ENCODE measurements at regions not wholly inside any gene's neighbourhood (a gene's known extent, or its start where the extent isn't known, plus 50 kb on each side); places are given as distances from the start of the nearest gene placed in this dataset.

DNA sequence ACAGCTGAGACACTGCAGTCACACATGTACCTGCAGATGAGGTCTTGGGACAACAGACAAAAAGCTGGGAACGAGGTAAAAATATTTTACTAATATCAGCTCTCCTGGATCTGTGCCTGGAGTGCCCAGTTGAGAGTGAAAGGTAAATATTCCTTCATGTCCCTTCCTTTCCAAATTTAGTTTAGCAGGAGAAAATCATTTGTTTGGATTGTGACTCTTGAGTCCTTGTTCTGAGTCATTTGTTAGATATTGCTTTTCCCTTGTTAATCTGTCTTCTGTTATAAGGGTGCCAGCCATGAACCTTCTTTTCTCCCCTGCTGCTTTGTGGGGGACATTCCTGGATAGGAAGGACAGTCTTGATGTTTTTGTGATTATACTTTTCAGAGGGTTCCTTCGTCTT, 329.2 kb downstream of the DSC3 start:
- no peak overlapping the region for H2AFZ ChIP-seq (ENCODE audit: low read length)
- no peak overlapping the region for H3K56ac ChIP-seq (ENCODE audit: insufficient read length, low read depth, low read length)
- Mint-ChIP-seq H3K27ac (no peak overlapping the region), H3K36me3 (ENCODE audit: insufficient read depth in 1 of 3, low read depth in 3 of 3) (no peaks in the 10 kb centered on the region), H3K4me1 (no peaks in the 10 kb centered on the region), H3K4me3 (no peak overlapping the region), H3K9me3 (no peaks in the 10 kb centered on the region), H3K27me3 (ENCODE audit: low read depth) (no peaks in the 10 kb centered on the region; the same call in 1 of the 2 replicates)
- no peak overlapping the region for H2BK15ac ChIP-seq (ENCODE audit: low read depth, low read length)
- no peak overlapping the region for H4K91ac ChIP-seq (ENCODE audit: insufficient read length, low read depth, low read length)
- no peaks in the 10 kb centered on the region for H3K9me3 ChIP-seq (ENCODE audit: control insufficient read depth, low read depth, low read length)
- no peak overlapping the region for H2BK12ac ChIP-seq (ENCODE audit: insufficient read length, low read depth, low read length)
- no peak overlapping the region for H3K23ac ChIP-seq (ENCODE audit: insufficient read length, low read depth, low read length)
- H3K4me2 ChIP-seq (ENCODE audit: insufficient read depth, insufficient read length, low read length) = no peak overlapping the region
- H3K27ac ChIP-seq (ENCODE audit: insufficient read length, low read depth, low read length) = no peak overlapping the region
- H4K8ac ChIP-seq (replicated peaks; ENCODE audit: insufficient read length, low read depth, low read length) = no peak overlapping the region
- DNase-seq = no peak
- H3K79me2 ChIP-seq (ENCODE audit: insufficient read depth, low read length) = no peaks in the 10 kb centered on the region
- no peak overlapping the region for H2BK20ac ChIP-seq (ENCODE audit: low read depth, low read length, poor library complexity, severe bottlenecking)
- H4K5ac ChIP-seq (ENCODE audit: insufficient read length, low read depth, low read length) = no peak overlapping the region
- no peaks in the 10 kb centered on the region for H3K27me3 ChIP-seq (ENCODE audit: insufficient read depth, low read length)
- no peak overlapping the region for H3K4ac ChIP-seq (ENCODE audit: low read depth, low read length)
- no peak overlapping the region for H2AK5ac ChIP-seq (ENCODE audit: insufficient read length, low read length)
- no peak overlapping the region for H3T11ph ChIP-seq (ENCODE audit: low read length)
- TF ChIP-seq, protein P1, sequence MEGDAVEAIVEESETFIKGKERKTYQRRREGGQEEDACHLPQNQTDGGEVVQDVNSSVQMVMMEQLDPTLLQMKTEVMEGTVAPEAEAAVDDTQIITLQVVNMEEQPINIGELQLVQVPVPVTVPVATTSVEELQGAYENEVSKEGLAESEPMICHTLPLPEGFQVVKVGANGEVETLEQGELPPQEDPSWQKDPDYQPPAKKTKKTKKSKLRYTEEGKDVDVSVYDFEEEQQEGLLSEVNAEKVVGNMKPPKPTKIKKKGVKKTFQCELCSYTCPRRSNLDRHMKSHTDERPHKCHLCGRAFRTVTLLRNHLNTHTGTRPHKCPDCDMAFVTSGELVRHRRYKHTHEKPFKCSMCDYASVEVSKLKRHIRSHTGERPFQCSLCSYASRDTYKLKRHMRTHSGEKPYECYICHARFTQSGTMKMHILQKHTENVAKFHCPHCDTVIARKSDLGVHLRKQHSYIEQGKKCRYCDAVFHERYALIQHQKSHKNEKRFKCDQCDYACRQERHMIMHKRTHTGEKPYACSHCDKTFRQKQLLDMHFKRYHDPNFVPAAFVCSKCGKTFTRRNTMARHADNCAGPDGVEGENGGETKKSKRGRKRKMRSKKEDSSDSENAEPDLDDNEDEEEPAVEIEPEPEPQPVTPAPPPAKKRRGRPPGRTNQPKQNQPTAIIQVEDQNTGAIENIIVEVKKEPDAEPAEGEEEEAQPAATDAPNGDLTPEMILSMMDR (conservative IDR thresholded peaks at IDR 0.05) = no peak
- H3K79me1 ChIP-seq (ENCODE audit: insufficient read depth, low read depth, low read length, poor library complexity, severe bottlenecking) = no peaks in the 10 kb centered on the region
- no peaks in the 10 kb centered on the region for H3K23me2 ChIP-seq (ENCODE audit: insufficient read length, low read depth, low read length, poor library complexity, severe bottlenecking)
- no peaks in the 10 kb centered on the region for H3K4me1 ChIP-seq (ENCODE audit: insufficient read depth, low read length)
- no peak overlapping the region for H3K9ac ChIP-seq (ENCODE audit: extremely low read depth, insufficient read length, low read length)
- WGBS (ENCODE audit: extremely low coverage, insufficient read length, low lambda C conversion rate) = no CpG with 5 or more reads among the region's 2 CpGs
- no peak overlapping the region for H3K14ac ChIP-seq (ENCODE audit: insufficient read depth, low read length)
- no peaks in the 10 kb centered on the region for H4K20me1 ChIP-seq (ENCODE audit: control insufficient read depth, insufficient read depth, insufficient read length)
- no peak overlapping the region for H3K18ac ChIP-seq (ENCODE audit: insufficient read length, low read depth, low read length)
- no peak overlapping the region for H2BK120ac ChIP-seq (ENCODE audit: low read depth, low read length, poor library complexity, severe bottlenecking)
- no peak overlapping the region for H2BK5ac ChIP-seq (ENCODE audit: insufficient read length, low read length)
